GM21529 (cell line): ENCODE measurements at regions not wholly inside any gene's neighbourhood (a gene's known extent, or its start where the extent isn't known, plus 50 kb on each side); places are given as distances from the start of the nearest gene placed in this dataset.

Experiments used
- ATAC-seq: cut with Tn5 transposase; IDR thresholded peaks from one replicate; pipeline ENCODE4 v1.9.1; 2021; ENCODE audit not compliant: unreplicated experiment

DNA sequence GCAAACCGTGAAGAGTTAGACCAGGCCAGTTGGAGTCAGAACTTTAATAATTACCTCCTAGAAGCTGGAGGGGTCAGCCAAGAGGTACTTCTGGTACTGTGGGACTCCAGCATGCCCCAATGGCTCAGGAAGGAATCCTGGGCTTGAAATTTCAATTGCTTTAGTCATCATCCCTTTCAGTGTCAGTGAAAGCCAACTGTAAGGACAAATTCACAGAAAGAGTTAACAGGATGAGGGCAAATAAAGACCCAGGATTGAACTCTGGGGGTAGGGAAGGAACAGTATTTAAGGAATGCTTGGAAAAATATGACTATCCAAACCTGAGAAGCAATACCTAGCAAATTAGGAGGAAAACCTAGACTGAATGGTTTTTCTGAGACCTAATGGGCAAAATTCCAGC, 735.1 kb upstream of the MARCKS start:
- no peak for ATAC-seq

DNA sequence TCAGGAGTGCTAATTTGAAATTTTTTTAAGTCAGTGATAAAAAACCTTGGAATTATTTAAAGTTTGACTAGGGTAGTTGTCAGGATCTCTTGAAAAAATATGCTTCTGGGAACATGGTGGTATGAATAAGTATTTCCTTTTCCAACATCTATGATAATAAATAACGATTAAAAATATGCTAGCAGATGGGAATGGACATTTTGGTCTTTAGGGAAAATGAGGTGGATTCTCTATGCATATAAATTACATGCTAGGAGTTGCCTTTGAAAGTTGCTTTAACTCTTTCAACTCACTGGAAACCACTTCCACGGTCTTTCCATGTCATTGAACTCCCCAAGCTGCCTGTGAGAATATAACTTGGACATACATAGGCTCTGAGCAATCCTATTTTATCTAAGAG, 731.5 kb upstream of the MARCKS start:
- no peak for ATAC-seq

DNA sequence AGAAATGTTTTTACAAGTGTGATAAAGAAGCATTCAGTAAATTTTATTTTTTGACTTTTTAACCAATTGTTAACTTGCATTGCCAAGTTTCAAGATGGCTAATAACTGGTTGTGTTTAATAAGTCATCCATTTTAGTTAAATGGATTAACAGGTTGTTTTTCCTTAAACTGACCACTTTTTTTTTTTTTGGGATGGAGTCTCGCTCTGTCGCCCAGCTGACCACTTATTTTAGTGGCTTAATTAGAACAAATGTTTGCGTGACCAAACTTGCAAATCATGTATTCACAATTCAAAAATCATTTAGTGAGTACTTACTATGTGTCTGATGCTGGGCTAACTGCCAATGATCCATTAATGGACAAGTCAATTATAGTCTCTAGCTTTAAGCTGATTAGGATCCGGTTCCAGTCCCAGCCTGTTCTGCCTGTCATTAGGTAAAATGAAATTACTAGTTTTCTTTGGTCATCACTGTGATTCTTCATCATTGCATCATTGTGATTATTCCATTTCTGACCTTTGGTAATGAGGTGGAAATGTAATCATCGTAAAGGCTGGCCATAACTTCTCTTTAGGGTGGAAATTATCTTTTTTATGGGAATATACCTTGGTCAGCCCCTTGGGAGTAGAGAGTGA, 729.2 kb upstream of the MARCKS start:
- ATAC-seq, result no peak

DNA sequence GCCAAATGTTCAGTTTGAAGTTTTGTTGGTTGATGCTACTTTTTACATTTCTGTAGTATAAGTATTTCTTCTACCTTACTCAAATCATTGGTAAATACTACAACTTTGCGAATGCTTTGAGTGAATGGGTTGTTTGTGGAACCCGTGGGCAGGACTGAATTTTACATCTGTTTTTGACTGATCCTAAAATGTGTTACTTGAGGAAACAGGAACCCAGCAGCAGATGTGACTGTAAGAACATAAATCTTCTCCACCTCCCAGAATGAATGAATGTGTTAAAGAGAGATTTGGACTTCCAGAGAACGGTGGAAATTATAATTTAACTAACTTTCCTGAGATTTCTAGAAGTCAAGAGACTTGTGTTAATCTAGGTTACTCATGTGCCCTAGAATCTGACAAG, 728.5 kb upstream of the MARCKS start:
- ATAC-seq, result no peak

DNA sequence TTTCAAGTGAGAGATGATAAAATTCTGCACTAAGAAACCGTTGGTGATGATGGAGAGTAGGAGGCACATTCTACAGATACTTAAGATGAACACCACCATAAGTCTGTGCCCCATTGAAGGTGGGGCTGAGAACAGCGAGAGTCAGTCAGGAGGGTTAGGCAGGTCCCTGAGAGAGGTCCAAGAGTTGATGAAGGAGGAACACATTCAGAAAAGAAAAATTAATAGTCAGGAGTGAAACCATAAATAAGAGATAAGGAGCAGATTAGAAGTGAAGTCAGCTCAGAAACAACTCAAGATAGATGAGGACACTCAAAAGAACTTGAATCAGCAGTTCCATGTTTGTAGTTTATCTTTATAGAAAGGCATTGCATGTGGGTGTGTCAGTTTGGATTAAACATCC, 727.2 kb upstream of the MARCKS start:
- ATAC-seq, result no peak

DNA sequence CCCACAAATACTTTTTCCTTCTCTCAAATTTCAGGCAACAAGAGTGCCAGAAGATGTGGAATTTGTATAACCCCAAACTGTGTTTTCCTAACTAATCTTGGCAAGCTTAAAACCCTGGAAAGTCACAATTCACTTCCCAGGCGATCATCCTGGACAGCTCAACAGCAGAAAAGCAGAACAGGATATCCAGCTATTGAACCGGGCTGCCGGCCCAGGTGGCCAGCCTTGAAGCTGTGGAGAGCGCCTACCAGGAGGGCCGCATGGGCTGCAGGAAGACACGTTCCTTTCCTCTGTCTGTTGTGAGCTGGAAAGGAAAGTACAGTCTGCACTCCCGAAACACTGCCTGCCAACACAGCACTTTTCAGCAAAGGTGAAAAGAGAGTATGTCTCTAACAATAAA, 719.7 kb upstream of the MARCKS start:
- ATAC-seq, result no peak

DNA sequence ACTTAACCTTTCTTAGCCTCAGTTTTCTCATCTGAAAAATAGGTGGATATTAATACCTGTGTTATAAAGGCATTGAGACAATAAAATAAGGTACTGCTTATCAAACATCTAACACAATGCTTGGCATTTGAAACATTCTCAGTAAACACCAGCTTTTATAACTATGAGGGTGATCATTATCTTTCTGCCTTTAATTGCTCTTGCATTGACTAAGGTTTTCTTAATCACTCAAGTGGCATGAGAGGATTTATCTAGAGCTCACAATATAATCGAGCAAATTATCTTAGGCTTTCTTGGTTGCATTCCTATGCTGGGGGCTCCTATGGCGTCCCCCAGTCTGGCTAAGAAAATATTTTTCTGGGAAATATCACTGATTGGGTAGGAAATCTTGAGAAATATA, 716.4 kb upstream of the MARCKS start:
- ATAC-seq, result no peak

DNA sequence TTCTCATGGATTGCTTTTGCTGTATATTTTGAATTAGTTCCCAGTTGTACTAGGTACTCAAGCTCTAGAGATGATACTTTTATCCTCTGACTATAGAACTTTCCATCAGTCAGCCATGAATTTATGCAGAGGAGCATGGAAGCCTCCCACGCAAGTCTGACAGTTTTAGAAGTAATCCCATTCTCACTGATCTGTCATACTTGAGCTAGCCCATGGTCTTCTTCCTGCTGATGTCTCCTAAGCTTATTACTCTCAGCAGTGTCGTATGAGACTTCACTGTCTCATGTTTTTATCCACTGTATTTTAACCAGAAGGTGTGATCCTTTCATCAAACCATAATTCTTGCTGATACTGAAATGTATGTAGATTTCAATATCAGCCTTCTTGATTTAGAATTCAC, 715.2 kb upstream of the MARCKS start:
- ATAC-seq, result no peak

DNA sequence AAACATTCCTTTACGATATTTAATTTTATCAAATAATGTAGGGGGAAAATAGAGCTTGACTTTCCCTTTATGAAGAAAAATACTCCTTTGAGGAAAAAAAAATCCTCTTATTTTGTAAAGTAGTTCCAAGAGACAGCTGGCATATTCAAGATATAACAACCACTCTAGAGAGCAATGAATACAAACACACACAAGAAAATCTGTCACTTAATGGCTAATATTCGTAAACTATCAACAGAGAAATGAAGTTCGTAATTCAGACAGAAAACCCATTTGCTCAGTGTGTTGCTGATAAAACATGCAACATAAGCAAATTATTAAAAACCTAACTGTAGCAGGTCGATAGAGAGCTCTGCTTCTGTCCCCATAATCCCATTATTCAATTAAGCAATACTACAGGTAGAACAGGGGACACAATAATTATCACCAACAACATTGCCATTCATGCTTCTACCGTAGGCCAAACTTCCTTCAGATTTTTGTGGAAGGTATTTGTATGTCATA, 714.4 kb upstream of the MARCKS start:
- no peak for ATAC-seq

DNA sequence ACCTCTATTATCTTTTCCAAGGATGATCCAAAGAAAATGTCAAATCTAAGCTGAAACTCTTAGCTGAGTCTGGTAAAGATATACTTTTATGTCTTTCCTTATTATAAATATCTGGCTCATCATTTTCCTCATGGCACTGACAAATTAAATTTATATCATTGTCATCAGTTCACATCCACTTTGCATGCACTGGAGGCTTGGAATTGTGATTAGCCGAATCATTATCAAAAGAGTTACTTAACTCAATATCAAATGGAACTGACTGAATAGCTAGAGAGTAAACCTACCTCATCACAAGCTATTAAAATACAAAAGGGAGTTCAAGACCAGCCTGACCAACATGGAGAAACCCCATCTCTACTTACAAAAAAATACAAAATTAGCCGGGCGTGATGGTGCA, 713.9 kb upstream of the MARCKS start:
- no peak for ATAC-seq

DNA sequence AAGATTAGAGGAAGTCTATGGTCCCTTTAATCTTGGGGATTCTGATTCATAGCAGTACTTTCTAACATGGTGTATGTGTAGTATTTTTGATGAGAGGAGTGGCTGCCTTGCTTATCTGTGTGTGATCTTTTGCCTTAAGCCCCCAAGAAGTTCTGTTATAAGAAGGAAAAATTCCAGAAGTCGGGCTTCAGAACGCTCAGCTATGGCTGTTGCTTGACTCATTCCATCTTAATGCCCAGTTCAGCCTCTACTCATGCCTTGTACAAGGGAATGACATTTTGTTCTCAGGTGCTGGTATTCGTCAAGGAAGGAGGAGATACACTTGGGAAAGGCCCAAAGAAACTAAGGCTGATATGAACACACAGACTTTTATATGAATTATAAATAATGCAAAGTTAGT, 713.0 kb upstream of the MARCKS start:
- ATAC-seq, result no peak

DNA sequence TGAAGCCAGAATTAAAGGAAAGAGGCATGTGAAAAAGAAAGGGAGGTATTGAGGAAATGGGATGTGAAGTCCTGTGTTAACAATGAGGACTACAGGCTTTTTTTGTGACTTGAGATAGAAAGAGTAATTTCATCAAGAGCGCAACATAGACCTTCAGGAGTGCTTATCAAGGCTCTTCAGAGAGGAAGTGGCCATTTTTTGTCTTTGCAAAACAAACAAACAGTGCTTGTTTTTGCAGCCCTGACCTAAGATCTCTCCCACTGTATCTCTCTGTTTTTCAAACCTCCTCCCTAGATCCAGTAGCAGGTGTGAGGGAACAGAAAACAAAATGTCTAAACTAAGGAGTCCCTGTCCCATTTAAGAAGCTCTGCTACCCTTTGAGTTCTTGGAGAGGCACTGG, 710.3 kb upstream of the MARCKS start:
- ATAC-seq, result no peak

DNA sequence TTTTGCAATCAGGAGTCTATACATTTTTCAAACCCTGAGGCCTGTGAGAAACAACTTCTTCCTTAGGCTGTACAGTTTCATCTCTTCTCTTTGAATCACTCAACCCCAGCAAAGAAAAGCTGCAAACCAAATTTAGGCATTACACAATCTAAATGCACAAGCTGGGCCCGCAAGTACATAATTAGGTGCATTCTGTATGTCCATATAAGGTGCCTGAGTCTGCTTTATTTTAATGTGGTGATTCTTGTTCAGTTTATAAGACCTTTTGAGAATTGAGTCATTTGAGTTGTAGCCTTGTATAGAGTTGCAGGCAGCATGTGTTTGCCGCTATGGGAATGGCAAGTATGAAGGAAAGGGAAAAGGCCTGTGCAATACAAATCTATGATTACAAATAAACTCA, 709.6 kb upstream of the MARCKS start:
- no peak for ATAC-seq

DNA sequence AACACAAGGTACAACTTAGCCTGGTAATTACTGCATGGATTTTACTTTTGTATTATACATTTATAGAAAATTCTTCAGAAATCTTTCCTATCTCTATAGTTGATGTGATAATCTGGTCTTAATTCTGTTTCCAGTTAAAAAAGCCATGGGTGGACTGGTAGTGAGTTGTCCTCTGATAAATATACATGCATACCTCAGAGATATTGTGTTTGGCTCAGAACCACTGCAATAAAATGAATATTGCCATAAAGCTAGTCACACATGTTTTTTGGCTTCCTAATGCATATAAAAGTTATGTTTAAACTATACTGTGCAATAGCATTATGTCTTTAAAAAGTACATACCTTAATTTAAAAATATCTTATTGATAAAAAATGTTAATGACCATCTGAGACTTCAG, 708.6 kb upstream of the MARCKS start:
- no peak for ATAC-seq

DNA sequence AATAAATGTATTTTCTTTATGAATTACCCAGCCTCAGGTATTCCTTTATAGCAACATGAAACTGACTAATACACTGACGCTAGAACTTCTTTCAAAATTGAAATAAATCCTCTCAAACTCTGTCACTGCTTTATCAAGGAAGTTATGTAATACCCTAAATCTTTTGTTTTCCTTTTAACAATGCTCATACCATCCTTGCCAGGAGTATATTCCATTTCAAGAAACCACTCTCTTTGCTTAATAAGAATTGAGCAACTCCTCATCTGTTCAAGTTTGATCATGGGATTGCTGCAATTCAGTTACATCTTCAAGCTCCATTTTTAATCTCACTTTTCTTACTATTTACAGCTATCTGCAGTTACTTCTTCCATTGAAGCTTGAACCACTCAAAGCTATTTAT, 707.6 kb upstream of the MARCKS start:
- no peak for ATAC-seq

DNA sequence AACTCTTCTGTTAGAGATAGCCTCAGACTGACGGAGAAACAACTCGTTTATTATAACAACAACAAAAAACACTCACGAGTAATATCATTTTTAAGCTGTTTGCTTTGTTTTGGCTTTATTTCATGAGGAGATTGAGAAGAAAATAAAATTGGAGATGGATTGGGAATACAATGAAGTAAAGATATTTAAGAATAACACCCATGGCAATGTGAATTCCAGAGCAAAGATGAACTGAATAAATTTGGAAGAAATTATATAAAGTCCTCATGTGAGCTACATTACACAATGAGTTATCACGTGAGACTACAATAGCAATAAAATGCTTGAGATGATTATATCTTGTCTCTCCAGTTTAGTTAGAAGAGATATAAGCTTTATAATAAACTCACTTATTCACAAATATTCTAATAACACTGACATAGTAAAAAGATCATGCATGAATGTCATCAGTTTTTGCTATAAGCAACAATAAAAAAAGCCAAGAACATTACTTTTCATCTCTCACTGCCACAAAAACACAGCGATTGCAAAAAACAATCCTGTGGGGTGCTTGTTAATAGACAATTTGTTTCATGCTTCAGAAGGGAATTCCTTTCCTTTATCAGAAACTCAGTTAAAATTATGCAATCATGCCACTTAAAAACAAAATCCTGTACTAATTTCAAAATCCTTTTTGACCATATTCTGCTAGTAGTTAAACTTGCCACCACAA, 696.7 kb upstream of the MARCKS start:
- ATAC-seq, result no peak

DNA sequence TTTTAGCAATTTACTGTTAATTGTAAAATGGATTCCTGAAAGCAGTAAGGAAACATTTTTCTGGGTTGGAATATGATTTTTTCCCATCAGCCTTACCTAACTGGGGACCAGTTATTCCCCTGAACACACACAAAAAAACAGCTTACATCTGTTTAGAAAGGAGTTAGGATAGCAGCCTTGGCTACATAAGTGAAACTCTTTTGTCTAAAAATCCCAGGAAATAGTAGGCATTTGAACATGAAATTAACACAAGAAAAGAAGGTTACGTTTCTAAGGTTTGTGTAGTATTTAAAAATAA, 696.2 kb upstream of the MARCKS start:
- ATAC-seq, result no peak

DNA sequence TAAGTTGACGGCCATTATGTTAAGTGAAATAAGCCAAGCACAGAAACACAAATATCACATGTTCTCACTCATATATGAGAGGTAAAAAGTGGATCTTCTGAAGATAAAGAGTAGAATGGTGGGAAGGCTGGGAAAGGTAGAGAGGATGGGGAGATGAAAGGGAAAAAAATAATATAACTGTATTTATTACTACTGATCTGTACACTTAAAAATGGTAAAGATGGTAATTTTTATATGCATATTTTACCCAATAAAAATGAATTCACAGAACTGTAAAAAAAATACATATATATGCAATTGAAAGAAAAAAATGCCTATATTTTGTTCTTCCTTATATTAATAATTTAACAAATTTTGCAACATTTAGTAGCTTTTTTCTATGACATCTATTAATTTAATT, 694.4 kb upstream of the MARCKS start:
- ATAC-seq, result no peak

DNA sequence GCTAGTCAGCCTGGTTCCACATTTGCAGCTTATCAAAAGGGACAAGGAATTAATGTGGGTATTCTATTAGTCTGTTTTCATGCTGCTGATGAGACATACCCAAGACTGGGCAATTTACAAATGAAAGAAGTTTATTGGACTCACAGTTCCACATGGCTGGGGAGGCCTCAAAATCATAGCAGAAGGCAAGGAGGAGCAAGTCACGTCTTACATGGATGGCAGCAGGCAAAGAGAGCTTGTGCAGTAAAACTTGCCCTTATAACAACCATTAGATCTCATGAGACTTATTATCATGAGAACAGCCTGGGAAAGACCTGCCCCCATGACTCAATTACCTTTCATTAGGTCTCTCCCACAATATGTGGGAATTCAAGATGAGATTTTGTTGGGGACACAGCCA, 689.1 kb upstream of the MARCKS start:
- ATAC-seq, result no peak

DNA sequence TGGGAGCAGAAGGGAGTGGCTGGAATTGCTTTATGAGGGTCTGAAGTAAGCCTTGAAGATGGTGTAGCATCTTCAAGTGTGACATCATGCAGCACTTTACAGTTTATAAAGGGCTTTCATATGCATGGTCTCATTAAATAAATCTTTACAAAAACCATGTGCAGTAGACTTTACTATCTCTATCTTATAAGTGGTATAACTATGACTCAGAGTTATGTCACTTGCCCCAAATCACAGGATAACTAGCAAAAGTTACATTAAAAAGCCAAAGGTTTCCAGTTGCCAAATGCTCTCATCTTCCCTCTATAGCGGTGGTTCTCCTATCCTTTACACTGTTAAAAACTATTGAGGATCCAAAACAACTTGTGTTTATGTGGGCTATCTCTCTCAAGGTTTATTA, 687.7 kb upstream of the MARCKS start:
- ATAC-seq, result no peak

DNA sequence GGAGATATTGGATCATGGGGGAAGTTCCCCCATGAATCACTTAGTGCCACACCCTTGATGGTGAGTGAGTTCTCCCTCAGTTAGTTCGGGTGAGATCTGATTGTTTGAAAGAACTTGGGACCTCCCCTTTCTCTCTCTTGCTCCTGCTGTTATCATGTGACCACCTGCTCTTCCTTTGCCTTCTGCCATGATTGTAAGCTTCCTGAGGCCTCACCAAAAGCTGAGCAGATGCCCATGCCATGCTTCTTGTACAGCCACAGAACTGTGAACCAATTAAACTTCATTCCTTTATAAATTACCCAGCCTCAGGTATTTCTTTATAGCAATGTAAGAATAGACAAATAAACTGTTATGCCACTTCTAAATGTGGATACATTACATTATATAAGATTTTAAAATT, 686.7 kb upstream of the MARCKS start:
- ATAC-seq, result no peak

DNA sequence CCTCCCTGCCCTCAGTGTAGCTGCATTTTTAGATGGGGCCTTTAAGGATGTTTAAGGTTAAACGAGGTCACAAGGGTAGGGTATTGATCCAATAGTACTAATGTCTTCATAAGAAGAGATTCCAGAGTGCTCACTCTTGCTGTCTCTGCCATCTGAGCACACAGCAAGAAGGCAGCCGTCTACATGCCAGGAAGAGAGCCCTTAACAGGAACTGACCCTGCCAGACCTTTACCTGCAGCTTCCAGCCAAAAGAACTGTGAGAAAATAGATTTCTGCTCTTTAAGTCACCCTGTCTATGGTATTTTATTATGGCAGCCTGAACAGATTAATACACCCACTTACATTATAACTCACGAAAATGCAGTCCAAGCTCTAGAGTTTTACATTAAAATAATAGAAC, 685.3 kb upstream of the MARCKS start:
- ATAC-seq, result no peak

DNA sequence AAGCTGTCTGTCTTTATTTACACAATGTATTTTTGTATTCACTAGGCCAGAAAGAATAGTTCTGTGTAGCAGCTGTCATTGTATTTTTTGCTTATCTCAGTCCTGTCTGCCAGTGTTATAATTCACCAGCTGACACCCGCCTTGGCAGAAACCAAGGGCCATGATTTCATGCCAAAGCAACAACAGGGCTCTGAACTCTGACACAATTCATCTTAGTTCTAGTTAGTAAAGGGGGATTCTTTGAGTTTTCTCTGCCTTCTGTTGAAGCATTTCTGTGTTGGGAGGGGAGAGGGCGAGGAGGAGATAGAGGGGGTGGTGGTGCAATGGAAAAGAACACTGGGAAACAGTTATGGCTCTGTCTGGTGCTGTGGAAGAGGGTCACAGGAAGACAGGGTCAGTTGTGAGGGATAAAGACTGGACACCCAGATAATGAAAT, 684.6 kb upstream of the MARCKS start:
- ATAC-seq, result no peak
